AG10803 (cell line): ENCODE measurements at regions not wholly inside any gene's neighbourhood (a gene's known extent, or its start where the extent isn't known, plus 50 kb on each side); places are given as distances from the start of the nearest gene placed in this dataset.

Source experiments
- DNase-seq: peaks from one replicate; pipeline ENCODE4 v3.0.0; 2010; ENCODE audit warnings: low read depth
- H3K4me3 ChIP-seq: 2 replicates; pipeline ENCODE4 v1.5.1; 2011; ENCODE audit warnings: mild to moderate bottlenecking, low read length, control low read depth
- CTCF ChIP-seq: conservative IDR thresholded peaks from 2 replicates; pipeline ENCODE4 v1.5.1; 2011; ENCODE audit warnings: mild to moderate bottlenecking, low read length, control low read depth, inconsistent platforms

GRCh38 chr12:77151030-77151429 lies 85.7 kb upstream of the E2F7 start:
- DNase-seq = no peak
- H3K4me3 ChIP-seq = no peak overlapping the region
- TF ChIP-seq CTCF = no peak

DNA sequence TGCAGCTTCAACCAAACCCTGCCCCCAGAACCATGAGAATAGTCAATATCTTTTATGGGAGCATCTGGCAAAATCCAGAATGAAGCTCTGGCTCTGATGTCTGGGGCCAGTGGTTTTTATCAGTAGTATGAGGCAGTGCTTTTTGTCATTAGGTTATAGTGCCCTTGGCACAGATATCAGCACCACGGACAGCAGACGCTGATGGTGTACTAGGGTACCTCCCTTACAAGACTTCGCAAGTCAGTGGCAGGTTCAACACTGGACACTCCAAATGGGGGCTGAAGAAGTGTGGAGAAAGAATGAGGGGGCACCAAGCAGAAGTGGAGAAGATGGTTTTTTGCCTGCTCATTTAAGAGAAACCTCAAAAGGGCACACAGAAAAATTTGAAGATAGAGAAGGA lies 68.2 kb upstream of the E2F7 start:
- DNase-seq = peak; percentile 49
- no peak overlapping the region for H3K4me3 ChIP-seq
- no peak for TF ChIP-seq CTCF

- TF ChIP-seq CTCF = no peak
- no peak for DNase-seq
- H3K4me3 ChIP-seq = no peak overlapping the region
Observed at GRCh38 chr12:77131977-77132490, 66.7 kb upstream of the E2F7 start.

- DNase-seq = peak; percentile 9
- TF ChIP-seq CTCF = no peak
Observed at GRCh38 chr12:77130193-77130592, 64.8 kb upstream of the E2F7 start.

DNA sequence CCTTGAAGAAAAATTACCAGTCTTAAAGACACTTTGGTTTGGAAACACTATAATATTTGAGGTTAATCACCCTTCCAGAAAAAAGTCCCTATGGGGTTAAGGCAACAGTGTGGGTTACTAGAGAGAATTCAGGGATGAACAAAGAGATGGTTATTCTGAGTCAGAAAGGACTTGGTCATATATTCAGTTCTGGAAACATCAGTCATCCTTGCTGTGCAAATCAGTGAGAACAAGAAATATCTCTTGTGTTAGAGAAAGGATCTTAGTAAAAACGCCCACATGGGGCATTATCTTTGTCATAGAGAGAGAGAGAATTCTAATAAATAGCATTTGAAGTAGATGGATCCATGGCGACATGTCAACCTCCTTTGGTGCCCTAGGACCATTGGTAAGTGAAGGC lies 59.4 kb upstream of the E2F7 start:
- DNase-seq = peak; percentile 58
- TF ChIP-seq CTCF = no peak
- no peak overlapping the region for H3K4me3 ChIP-seq

More at GRCh38 chr12:77130193-77130592, 64.8 kb upstream of the E2F7 start:
- H3K4me3 ChIP-seq = no peak overlapping the region

GRCh38 chr12:77122661-77123060 lies 57.3 kb upstream of the E2F7 start:
- H3K4me3 ChIP-seq = no peak overlapping the region
- TF ChIP-seq CTCF = no peak
- DNase-seq = peak; percentile 54

GRCh38 chr12:77122236-77122635 lies 56.9 kb upstream of the E2F7 start:
- TF ChIP-seq CTCF = no peak
- peak; percentile 95 for DNase-seq

More at GRCh38 chr12:77122236-77122635, 56.9 kb upstream of the E2F7 start:
- H3K4me3 ChIP-seq = no peak overlapping the region
